DOHH2 (cell line): ENCODE measurements at regions not wholly inside any gene's neighbourhood (a gene's known extent, or its start where the extent isn't known, plus 50 kb on each side); places are given as distances from the start of the nearest gene placed in this dataset.

ENCODE experiments used
- H3F3A ChIP-seq: fragments of 200-600 bp; sonication (generic), shearing (Covaris generic); 2 replicates; pipeline ENCODE4 v1.6.0; 2016; ENCODE audit warnings: antibody characterized with exemption, mild to moderate bottlenecking; ENCODE audit not compliant: control insufficient read depth, insufficient read depth
- H3K27ac ChIP-seq: fragments of 200-600 bp; sonication (generic); 2 replicates; pipeline ENCODE4 v1.5.1; 2014; ENCODE audit warnings: low read depth, mild to moderate bottlenecking, low read length, moderate library complexity
- H3K27me3 ChIP-seq: fragments of 200-600 bp; sonication (generic); 2 replicates; pipeline ENCODE4 v1.6.1; 2014; ENCODE audit warnings: mild to moderate bottlenecking, low read length, mixed read lengths; ENCODE audit not compliant: control insufficient read depth
- H3K36me3 ChIP-seq: fragments of 200-600 bp; sonication (generic); 2 replicates; pipeline ENCODE4 v1.6.1; 2014; ENCODE audit warnings: mild to moderate bottlenecking, low read length, moderate library complexity, mixed read lengths; ENCODE audit not compliant: control insufficient read depth
- H3K4me1 ChIP-seq: fragments of 200-600 bp; sonication (generic); 2 replicates; pipeline ENCODE4 v1.6.1; 2014; ENCODE audit warnings: mild to moderate bottlenecking, low read length, mixed read lengths; ENCODE audit not compliant: control insufficient read depth
- H3K4me2 ChIP-seq: fragments of 200-600 bp; sonication (generic); 2 replicates; pipeline ENCODE4 v1.6.0; 2014; ENCODE audit warnings: mild to moderate bottlenecking, low read length, moderate library complexity
- H3K4me3 ChIP-seq: fragments of 200-600 bp; sonication (generic); 2 replicates; pipeline ENCODE4 v1.5.1; 2014; ENCODE audit warnings: mild to moderate bottlenecking, low read length, mixed read lengths
- H3K79me2 ChIP-seq: fragments of 200-600 bp; sonication (generic); 2 replicates; pipeline ENCODE4 v1.6.1; 2014; ENCODE audit warnings: mild to moderate bottlenecking, low read length, mixed read lengths; ENCODE audit not compliant: control insufficient read depth
- H3K9me2 ChIP-seq: fragments of 200-600 bp; sonication (generic); replicated peaks from 2 replicates; pipeline ENCODE4 v1.6.1; 2014; ENCODE audit warnings: mild to moderate bottlenecking, low read length, mixed read lengths; ENCODE audit not compliant: control insufficient read depth
- H3K9me3 ChIP-seq: fragments of 200-600 bp; sonication (generic); 2 replicates; pipeline ENCODE4 v1.6.1; 2014; ENCODE audit warnings: antibody characterized with exemption, low read length, mixed read lengths; ENCODE audit not compliant: control insufficient read depth, insufficient read depth
- H4K20me1 ChIP-seq: fragments of 200-600 bp; sonication (generic); 2 replicates; pipeline ENCODE4 v1.6.0; 2014; ENCODE audit warnings: low read depth, mild to moderate bottlenecking, antibody characterized with exemption, low read length, moderate library complexity; ENCODE audit not compliant: control insufficient read depth, insufficient read depth
- EZH2phosphoT487 ChIP-seq: fragments of 200-600 bp; sonication (generic); IDR thresholded peaks from 2 replicates; pipeline ENCODE4 v1.6.1; 2017; ENCODE audit warnings: borderline replicate concordance, mild to moderate bottlenecking, antibody characterized with exemption, low read length, moderate library complexity, mixed read lengths
- TF ChIP-seq, protein P1 (sequence below): fragments of 200-600 bp; sonication (generic); IDR thresholded peaks from one replicate; pipeline ENCODE4 v1.5.1; 2014; ENCODE audit warnings: antibody characterized with exemption, mild to moderate bottlenecking, low read depth, low read length; ENCODE audit not compliant: poor library complexity, severe bottlenecking

DNA sequence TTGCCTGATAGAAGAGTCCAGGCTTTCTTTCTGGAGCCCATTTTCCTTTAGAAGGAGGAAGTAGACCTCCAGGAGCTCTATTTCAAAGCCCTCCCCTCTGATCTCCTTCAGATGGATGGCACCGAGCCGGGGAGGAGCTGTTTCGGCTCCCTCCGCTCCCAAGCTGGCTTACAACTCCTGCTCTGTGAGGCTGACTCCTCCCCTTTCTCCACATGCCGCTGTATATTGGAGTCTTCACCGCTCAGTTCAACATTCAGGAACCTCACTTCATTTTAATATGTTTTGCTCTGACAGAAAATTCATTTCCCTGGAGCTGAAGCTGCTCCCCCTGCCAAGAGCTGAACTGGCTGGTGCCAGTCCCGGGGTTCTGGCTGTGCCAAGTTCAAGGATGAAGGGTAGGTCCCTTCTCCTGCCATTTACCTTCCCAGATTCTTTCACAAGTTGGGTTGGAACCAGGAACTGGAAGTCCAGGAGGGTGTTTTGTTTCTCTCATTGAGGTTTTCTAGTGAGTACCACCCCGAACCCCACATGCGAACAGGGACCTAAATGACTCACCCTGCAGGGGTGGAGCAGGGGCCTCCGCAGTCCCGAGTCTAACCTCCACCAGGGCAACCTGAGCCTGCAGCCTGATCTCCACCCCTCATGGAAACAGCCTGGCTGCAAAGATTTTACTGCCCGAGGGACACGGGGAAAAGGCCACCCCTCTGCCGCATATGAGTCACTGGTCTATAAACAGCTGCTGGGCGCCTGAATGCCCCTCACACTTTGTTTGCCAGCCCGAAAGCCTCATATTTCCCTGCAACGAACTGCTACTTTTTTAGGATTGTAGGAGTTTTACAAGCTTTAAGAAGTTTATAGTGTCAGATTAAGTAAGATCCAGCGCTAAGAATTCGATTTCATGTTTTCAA, 68.6 kb upstream of the FOXA2 start:
- TF ChIP-seq, protein P1, sequence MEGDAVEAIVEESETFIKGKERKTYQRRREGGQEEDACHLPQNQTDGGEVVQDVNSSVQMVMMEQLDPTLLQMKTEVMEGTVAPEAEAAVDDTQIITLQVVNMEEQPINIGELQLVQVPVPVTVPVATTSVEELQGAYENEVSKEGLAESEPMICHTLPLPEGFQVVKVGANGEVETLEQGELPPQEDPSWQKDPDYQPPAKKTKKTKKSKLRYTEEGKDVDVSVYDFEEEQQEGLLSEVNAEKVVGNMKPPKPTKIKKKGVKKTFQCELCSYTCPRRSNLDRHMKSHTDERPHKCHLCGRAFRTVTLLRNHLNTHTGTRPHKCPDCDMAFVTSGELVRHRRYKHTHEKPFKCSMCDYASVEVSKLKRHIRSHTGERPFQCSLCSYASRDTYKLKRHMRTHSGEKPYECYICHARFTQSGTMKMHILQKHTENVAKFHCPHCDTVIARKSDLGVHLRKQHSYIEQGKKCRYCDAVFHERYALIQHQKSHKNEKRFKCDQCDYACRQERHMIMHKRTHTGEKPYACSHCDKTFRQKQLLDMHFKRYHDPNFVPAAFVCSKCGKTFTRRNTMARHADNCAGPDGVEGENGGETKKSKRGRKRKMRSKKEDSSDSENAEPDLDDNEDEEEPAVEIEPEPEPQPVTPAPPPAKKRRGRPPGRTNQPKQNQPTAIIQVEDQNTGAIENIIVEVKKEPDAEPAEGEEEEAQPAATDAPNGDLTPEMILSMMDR, result no peak
- TF ChIP-seq EZH2phosphoT487, result no peak
- Histone ChIP-seq H3K9me3 (no peaks in the 10 kb centered on the region; the same call in 1 of the 2 replicates), H3K9me2 (no peaks in the 10 kb centered on the region), H3K4me2 (no peak overlapping the region), H3K27ac (no peak overlapping the region), H3K4me1 (no peaks in the 10 kb centered on the region), H4K20me1 (no peaks in the 10 kb centered on the region), H3K36me3 (no peaks in the 10 kb centered on the region), H3K79me2 (no peaks in the 10 kb centered on the region), H3K27me3 (no peaks in the 10 kb centered on the region), H3K4me3 (no peak overlapping the region), H3F3A (no peaks in the 10 kb centered on the region)

DNA sequence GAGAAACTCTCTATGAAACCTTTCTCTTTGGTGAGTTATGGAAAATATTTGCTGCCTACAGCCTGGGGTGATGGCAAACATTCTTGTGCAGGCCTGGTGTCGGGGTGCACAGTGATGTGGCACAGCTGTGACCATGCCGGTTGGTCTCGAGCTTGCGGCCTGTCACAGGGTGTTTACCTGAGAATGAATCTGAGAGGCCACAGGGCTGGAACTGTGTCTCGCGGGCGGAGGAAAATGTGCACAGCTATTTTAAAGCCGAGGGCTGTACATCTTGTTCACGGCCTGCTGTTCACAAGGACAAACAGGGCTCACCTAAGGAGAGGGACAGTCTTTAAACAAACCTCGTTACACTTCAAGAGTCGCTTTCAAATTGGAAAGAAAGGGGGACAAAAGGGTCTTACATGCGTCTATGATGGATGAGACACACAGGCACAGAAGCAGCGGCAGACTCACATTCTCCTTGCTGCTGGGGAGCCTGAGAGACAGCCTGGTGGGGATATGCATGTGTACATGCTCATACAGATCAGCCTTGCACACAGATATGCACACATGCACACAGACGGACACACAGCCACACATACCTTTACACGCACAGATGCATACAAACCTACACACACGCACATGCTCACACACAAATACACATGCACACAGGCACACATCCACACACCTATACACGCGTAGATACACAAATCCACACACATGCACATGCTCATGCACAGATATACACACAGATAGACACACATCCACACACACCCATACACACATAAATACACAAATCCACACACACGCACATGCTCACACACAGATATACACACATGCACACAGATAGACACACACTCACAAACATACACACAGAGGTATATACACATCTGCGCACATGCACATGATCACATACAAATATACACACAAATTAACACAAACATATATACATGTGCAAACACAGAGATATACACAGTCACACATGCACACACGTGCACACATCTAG, 69.6 kb upstream of the FOXA2 start:
- Histone ChIP-seq H3K36me3 (no peaks in the 10 kb centered on the region), H3K4me2 (no peak overlapping the region), H3F3A (no peaks in the 10 kb centered on the region), H3K4me3 (no peak overlapping the region), H3K27me3 (no peaks in the 10 kb centered on the region), H3K9me3 (no peaks in the 10 kb centered on the region; the same call in 1 of the 2 replicates), H4K20me1 (no peaks in the 10 kb centered on the region), H3K9me2 (no peaks in the 10 kb centered on the region), H3K79me2 (no peaks in the 10 kb centered on the region), H3K4me1 (no peaks in the 10 kb centered on the region), H3K27ac (no peak overlapping the region)
- no peak for TF ChIP-seq EZH2phosphoT487
- TF ChIP-seq, protein P1, result no peak

DNA sequence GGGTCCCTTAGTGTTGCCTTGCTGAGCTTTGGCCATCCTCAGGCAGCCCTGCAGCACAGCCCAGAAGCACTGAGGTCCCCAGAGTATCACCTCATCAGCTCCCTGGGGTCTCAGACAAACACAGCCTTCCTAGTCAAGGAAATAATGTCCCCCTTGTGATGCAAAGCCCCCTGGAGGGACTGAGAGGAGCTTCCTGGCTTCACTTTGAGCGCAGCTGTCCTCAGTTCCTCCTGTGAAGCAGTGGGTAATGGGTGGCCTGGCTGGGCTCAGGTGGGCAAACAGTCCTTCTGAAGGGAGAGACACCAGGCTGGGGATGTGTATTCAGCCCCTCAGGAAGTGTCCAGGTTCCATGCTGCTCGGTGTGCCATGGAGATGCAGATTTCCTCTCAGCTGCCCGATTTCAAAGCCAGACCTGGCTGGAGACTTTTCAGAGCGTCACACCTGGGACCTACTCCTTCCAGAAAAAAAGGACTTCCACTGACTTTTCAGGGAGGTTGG, 79.2 kb upstream of the FOXA2 start:
- Histone ChIP-seq H3K4me1 (no peaks in the 10 kb centered on the region), H3K79me2 (no peaks in the 10 kb centered on the region), H3K27ac (no peak overlapping the region), H3F3A (no peaks in the 10 kb centered on the region), H3K9me3 (no peaks in the 10 kb centered on the region), H3K9me2 (no peaks in the 10 kb centered on the region), H3K4me3 (no peak overlapping the region), H3K36me3 (no peaks in the 10 kb centered on the region), H3K4me2 (no peak overlapping the region), H4K20me1 (no peaks in the 10 kb centered on the region), H3K27me3 (no peaks in the 10 kb centered on the region)
- TF ChIP-seq, protein P1, result no peak
- TF ChIP-seq EZH2phosphoT487, result no peak
